ENCODE measurements at regions not wholly inside any gene's neighbourhood (a gene's known extent, or its start where the extent isn't known, plus 50 kb on each side); places are given as distances from the start of the nearest gene placed in this dataset.

DNA sequence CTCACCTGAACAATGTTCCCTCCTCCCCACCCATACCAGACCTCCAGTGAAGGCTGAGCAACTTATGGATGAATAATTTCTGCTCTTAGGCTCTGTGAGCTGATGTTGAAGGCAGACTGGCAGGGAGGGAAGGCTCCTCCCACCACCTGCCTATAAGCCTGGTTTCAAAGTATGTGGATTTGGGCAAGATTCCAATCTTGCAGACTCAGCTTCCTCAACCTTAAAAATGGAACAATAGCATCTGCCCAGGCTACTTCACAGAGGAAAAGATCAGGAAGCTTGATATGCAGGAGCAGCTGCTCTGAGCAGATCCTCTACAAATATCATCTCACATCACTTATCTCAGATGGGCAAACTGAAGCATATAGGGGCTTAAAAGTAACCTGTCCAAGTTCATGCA is 112.2 kb downstream of the ZFP36L2 start:
- TF ChIP-seq, protein P1, sequence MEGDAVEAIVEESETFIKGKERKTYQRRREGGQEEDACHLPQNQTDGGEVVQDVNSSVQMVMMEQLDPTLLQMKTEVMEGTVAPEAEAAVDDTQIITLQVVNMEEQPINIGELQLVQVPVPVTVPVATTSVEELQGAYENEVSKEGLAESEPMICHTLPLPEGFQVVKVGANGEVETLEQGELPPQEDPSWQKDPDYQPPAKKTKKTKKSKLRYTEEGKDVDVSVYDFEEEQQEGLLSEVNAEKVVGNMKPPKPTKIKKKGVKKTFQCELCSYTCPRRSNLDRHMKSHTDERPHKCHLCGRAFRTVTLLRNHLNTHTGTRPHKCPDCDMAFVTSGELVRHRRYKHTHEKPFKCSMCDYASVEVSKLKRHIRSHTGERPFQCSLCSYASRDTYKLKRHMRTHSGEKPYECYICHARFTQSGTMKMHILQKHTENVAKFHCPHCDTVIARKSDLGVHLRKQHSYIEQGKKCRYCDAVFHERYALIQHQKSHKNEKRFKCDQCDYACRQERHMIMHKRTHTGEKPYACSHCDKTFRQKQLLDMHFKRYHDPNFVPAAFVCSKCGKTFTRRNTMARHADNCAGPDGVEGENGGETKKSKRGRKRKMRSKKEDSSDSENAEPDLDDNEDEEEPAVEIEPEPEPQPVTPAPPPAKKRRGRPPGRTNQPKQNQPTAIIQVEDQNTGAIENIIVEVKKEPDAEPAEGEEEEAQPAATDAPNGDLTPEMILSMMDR (IDR thresholded peaks at IDR 0.05): no peak
- no peak for TF ChIP-seq POLR2A (IDR thresholded peaks at IDR 0.05)
- DNase-seq (no peak), ATAC-seq (no peak)
- H3K27ac ChIP-seq: no peak overlapping the region
- intact Hi-C loops (cut with DNase I): no loop called here
- H3K27me3 ChIP-seq: no peaks in the 10 kb centered on the region
- H3K4me1 ChIP-seq: peaks cover 14% of the 10 kb centered on the region
- no peaks in the 10 kb centered on the region for H3K36me3 ChIP-seq (replicated peaks in 1 of 2; ENCODE audit: insufficient read depth in 1 of 2, low read depth in 2 of 2)
- no peak overlapping the region for H3K4me3 ChIP-seq
- no peaks in the 10 kb centered on the region for H3K9me3 ChIP-seq

DNA sequence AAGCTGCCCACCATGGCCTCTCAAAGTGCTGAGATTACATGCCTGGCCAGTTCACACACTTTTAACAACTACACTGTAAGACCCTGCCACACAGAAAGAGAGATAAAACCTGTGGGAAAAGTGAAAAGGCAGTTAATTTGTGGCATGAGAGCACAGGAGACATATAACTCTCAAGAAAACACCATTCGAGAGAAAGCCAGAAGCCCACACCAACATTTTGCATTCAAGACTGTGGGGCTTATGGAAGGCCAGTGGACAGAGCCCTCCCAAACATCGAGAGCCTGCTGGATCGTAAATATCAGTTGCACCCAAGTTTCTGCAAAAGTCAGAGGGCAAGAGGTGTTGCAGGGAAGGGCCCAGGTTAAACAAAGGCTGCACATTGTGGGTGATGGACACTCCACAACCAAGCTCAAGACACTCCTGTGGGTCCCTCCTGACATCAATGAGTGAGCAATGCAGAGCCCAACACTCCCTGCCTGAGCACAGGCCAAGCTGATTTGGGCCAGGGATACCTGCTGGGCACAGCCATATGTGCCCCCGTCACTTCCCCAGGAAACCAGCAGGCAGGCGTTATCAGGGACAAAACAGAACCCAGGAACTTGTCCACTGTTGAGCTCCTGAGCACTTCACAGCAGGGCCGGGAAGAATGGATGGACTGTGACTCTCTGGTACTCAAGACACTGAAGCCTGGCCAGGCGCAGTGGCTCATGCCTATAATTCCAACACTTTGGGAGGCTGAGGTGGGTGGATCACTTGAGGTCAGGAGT is 114.4 kb downstream of the ZFP36L2 start:
- H3K4me1 ChIP-seq: peaks cover 20% of the 10 kb centered on the region
- ATAC-seq (no peak), DNase-seq (no peak)
- H3K27ac ChIP-seq: no peak overlapping the region
- intact Hi-C loops (cut with DNase I): no loop called here
- H3K36me3 ChIP-seq (replicated peaks in 1 of 2; ENCODE audit: insufficient read depth in 1 of 2, low read depth in 2 of 2): no peaks in the 10 kb centered on the region
- H3K9me3 ChIP-seq: no peaks in the 10 kb centered on the region
- H3K27me3 ChIP-seq: no peaks in the 10 kb centered on the region
- WGBS, 2 donors: 88 to 97% methylated on average over 3 to 7 of the region's 7 CpGs
- TF ChIP-seq POLR2A (IDR thresholded peaks at IDR 0.05): no peak
- TF ChIP-seq, protein P1 (IDR thresholded peaks at IDR 0.05): no peak
- no peak overlapping the region for H3K4me3 ChIP-seq

DNA sequence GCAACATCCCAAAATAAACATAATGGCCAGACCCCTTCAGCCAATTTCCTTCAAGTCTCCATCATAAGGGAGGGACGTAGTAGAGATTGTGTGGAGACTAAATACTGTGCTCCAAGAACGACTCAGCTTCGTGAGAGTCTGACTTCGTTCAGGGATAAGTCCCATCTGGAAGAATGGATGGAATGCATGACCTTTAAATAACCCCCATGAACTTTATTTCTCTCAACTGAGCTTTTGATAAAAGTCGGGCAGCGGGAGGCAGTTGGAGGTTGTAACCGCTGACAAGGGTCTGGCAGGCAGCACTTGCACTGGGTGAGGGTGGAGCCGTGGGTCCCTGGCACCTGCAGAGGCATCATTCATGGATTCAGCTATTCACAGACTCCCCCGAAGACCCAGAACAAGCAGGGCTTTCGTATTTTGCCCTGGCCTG is 115.9 kb downstream of the ZFP36L2 start:
- Histone ChIP-seq H3K4me3 (no peak overlapping the region), H3K27ac (peak overlapping the region in 3 of 4 donors; percentile 23 to 36 (median 28)), H3K36me3 (replicated peaks in 1 of 2; ENCODE audit: insufficient read depth in 1 of 2, low read depth in 2 of 2) (no peaks in the 10 kb centered on the region), H3K27me3 (no peaks in the 10 kb centered on the region), H3K4me1 (peaks cover 26% of the 10 kb centered on the region), H3K9me3 (no peaks in the 10 kb centered on the region)
- WGBS, 2 donors: 52 to 55% methylated on average over 10 of the region's 10 CpGs
- intact Hi-C loops (cut with DNase I): no loop called here
- ATAC-seq: peak; percentile 65
- TF ChIP-seq, protein P1 (IDR thresholded peaks at IDR 0.05): no peak
- TF ChIP-seq POLR2A (IDR thresholded peaks at IDR 0.05): no peak
- peak in 2 of 4 donors; percentile 44 to 48 for DNase-seq

DNA sequence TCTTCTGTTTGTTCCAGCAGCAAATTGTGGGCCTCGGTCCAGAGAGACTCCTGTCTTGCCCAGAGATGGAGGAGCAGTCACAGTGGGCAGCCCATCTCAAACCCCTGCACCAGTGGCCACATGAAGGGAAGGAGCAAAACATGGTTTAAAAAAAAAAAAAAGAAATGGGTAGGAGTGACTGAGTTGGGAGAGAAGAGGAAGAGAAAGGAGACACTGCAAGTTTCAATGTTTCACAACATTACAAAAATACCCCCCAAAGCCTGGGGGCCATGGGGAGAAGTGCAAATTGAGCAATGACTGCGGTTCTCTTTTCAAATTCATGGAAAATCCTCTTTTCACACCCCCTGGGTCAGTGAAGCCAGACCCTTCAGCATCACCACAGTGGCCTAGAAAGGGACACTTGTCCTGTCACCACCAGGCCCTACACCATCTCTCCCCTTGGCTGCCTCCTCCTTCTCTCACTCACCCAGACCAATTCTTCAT is 117.1 kb downstream of the ZFP36L2 start:
- no peaks in the 10 kb centered on the region for H3K36me3 ChIP-seq (replicated peaks in 1 of 2; ENCODE audit: insufficient read depth in 1 of 2, low read depth in 2 of 2)
- no peak overlapping the region for H3K4me3 ChIP-seq
- ATAC-seq: no peak
- peak in 1 of 4 donors; percentile 39 for DNase-seq
- no peak for TF ChIP-seq POLR2A (IDR thresholded peaks at IDR 0.05)
- TF ChIP-seq, protein P1 (IDR thresholded peaks at IDR 0.05): no peak
- intact Hi-C loops (cut with DNase I): no loop called here
- H3K27me3 ChIP-seq: no peaks in the 10 kb centered on the region
- peak overlapping the region in 1 of 4 donors; percentile 28 for H3K27ac ChIP-seq
- H3K4me1 ChIP-seq: peaks cover 26% of the 10 kb centered on the region
- no peaks in the 10 kb centered on the region for H3K9me3 ChIP-seq
- 64 to 79% methylated on average over 2 of the region's 2 CpGs for WGBS, 2 donors

DNA sequence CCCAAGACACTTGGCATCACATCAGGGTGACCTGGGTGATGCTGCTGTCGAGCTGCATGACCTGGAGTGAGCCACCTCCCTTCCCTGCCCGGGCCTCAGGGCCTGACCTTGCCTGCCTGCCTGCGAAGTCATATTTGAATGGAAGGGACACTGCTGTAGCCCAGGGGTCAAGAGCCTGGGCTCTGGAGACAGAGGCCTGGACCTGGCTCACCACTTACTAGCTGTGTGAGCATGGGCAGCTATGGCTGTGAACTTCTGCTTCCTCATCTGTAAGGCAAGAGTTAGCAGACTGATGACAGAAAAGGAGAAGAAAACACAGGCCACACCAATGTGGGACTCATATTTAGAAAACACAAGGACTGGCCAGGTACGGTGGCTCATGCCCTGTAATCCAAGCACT is 118.7 kb downstream of the ZFP36L2 start:
- no peak overlapping the region for H3K4me3 ChIP-seq
- peak overlapping the region in 2 of 4 donors; percentile 61 to 71 for H3K27ac ChIP-seq
- DNase-seq: peak in 1 of 4 donors; percentile 53
- TF ChIP-seq POLR2A (IDR thresholded peaks at IDR 0.05): no peak
- TF ChIP-seq, protein P1 (IDR thresholded peaks at IDR 0.05): no peak
- peaks cover 29% of the 10 kb centered on the region for H3K4me1 ChIP-seq
- 79 to 90% methylated on average over 4 of the region's 4 CpGs for WGBS, 2 donors
- intact Hi-C loops (cut with DNase I): no loop called here
- ATAC-seq: no peak
- H3K36me3 ChIP-seq (replicated peaks in 1 of 2; ENCODE audit: insufficient read depth in 1 of 2, low read depth in 2 of 2): no peaks in the 10 kb centered on the region
- H3K9me3 ChIP-seq: no peaks in the 10 kb centered on the region
- H3K27me3 ChIP-seq: no peaks in the 10 kb centered on the region

Measured in body of pancreas (tissue), 4 donors.